ENCODE measurements at regions not wholly inside any gene's neighbourhood (a gene's known extent, or its start where the extent isn't known, plus 50 kb on each side); places are given as distances from the start of the nearest gene placed in this dataset.

- H3K27me3 ChIP-seq, result no peaks in the 10 kb centered on the region
- no peak for DNase-seq
- H3K36me3 ChIP-seq, result no peaks in the 10 kb centered on the region
- no peak for TF ChIP-seq POLR2A (IDR thresholded peaks at IDR 0.05)
- no peak for TF ChIP-seq CTCF (IDR thresholded peaks at IDR 0.05)
- no peak overlapping the region for H3K27ac ChIP-seq
- intact Hi-C loops (cut with DNase I; ENCODE audit: low total_unique reads), result no loop called here
- no peaks in the 10 kb centered on the region for H3K4me1 ChIP-seq
- no peaks in the 10 kb centered on the region for H3K9me3 ChIP-seq
- H3K4me3 ChIP-seq, result no peak overlapping the region
These were observed 146.3 kb upstream of the STX18 start for GRCh38 chr4:4687935-4688727.

GRCh38 chr4:4687100-4687499 lies 145.3 kb upstream of the STX18 start:
- TF ChIP-seq POLR2A (IDR thresholded peaks at IDR 0.05) (no peak), CTCF (IDR thresholded peaks at IDR 0.05) (no peak)
- intact Hi-C loops (cut with DNase I; ENCODE audit: low total_unique reads), result no loop called here
- H3K27me3 ChIP-seq, result no peaks in the 10 kb centered on the region
- DNase-seq, result no peak
- no peak overlapping the region for H3K27ac ChIP-seq
- H3K36me3 ChIP-seq, result no peaks in the 10 kb centered on the region
- no peaks in the 10 kb centered on the region for H3K9me3 ChIP-seq
- no peak overlapping the region for H3K4me3 ChIP-seq
- H3K4me1 ChIP-seq, result no peaks in the 10 kb centered on the region

GRCh38 chr4:4685810-4686795 lies 144.3 kb upstream of the STX18 start:
- no peak overlapping the region for H3K27ac ChIP-seq
- intact Hi-C loops (cut with DNase I; ENCODE audit: low total_unique reads), result no loop called here
- no peaks in the 10 kb centered on the region for H3K27me3 ChIP-seq
- no peaks in the 10 kb centered on the region for H3K9me3 ChIP-seq
- TF ChIP-seq POLR2A (IDR thresholded peaks at IDR 0.05) (no peak), CTCF (IDR thresholded peaks at IDR 0.05) (no peak)
- H3K36me3 ChIP-seq, result no peaks in the 10 kb centered on the region
- no peak overlapping the region for H3K4me3 ChIP-seq
- no peak for DNase-seq
- no peaks in the 10 kb centered on the region for H3K4me1 ChIP-seq

GRCh38 chr4:4681653-4682052 lies 139.8 kb upstream of the STX18 start:
- TF ChIP-seq POLR2A (IDR thresholded peaks at IDR 0.05) (no peak), CTCF (IDR thresholded peaks at IDR 0.05) (no peak)
- DNase-seq, result no peak
- H3K36me3 ChIP-seq, result no peaks in the 10 kb centered on the region
- H3K4me3 ChIP-seq, result no peak overlapping the region
- H3K9me3 ChIP-seq, result no peaks in the 10 kb centered on the region
- intact Hi-C loops (cut with DNase I; ENCODE audit: low total_unique reads), result no loop called here
- no peaks in the 10 kb centered on the region for H3K4me1 ChIP-seq
- H3K27me3 ChIP-seq, result no peaks in the 10 kb centered on the region
- no peak overlapping the region for H3K27ac ChIP-seq

- TF ChIP-seq POLR2A (IDR thresholded peaks at IDR 0.05), result no peak
- TF ChIP-seq CTCF (IDR thresholded peaks at IDR 0.05), result no peak
- Histone ChIP-seq H3K9me3 (no peaks in the 10 kb centered on the region), H3K4me1 (no peaks in the 10 kb centered on the region), H3K27ac (no peak overlapping the region), H3K27me3 (no peaks in the 10 kb centered on the region), H3K4me3 (no peak overlapping the region), H3K36me3 (no peaks in the 10 kb centered on the region)
- intact Hi-C loops (cut with DNase I; ENCODE audit: low total_unique reads), result no loop called here
- DNase-seq, result no peak
These were observed 138.9 kb upstream of the STX18 start for GRCh38 chr4:4680758-4681157.
